Adrenal gland (tissue), 9 donors: ENCODE measurements at regions not wholly inside any gene's neighbourhood (a gene's known extent, or its start where the extent isn't known, plus 50 kb on each side); places are given as distances from the start of the nearest gene placed in this dataset.
A peak's percentile ranks its signal among the peaks of the same experiment; 100 is the strongest.

ENCODE experiments used
- DNase-seq, 7 donors: peaks; one replicate each; pipeline ENCODE4 v3.0.0-alpha.2; 2019 to 2020
- H3K27ac ChIP-seq, 5 donors: fragments of 200-600 bp; sonication (generic) in 4 of 5; 1 replicate in 3 of 5; 2 replicates in 2 of 5; pipeline versions ENCODE4 v1.5.1 to v1.8.0; 2016 to 2020; ENCODE audit warnings: mild to moderate bottlenecking in 1 of 5
- H3K27me3 ChIP-seq: fragments of 200-600 bp; 2 replicates; pipeline ENCODE4 v1.8.0; 2021
- H3K36me3 ChIP-seq, 2 donors: fragments of 200-600 bp; replicated peaks in 1 of 2; 1 replicate in 1 of 2; 2 replicates in 1 of 2; pipeline versions ENCODE4 v1.5.1 to v1.8.0; 2018 to 2022
- H3K4me1 ChIP-seq, 2 donors: fragments of 200-600 bp; replicated peaks in 1 of 2; 1 replicate in 1 of 2; 2 replicates in 1 of 2; pipeline versions ENCODE4 v1.5.1 to v1.8.0; 2018 to 2021
- H3K4me3 ChIP-seq, 4 donors: fragments of 200-600 bp; sonication (generic) in 3 of 4; one replicate each; pipeline ENCODE4 v1.5.1; 2016 to 2018
- H3K9me3 ChIP-seq, 3 donors: fragments of 200-600 bp; sonication (generic) in 1 of 3; replicated peaks in 1 of 3; 1 replicate in 2 of 3; 2 replicates in 1 of 3; pipeline versions ENCODE4 v1.5.1 to v1.8.0; 2016 to 2021
- POLR2A ChIP-seq, 2 donors: fragments of 450-650 bp; IDR thresholded peaks; one replicate each; pipeline ENCODE4 v1.6.1; 2017; ENCODE audit warnings: antibody characterized with exemption in 2 of 2, mild to moderate bottlenecking in 2 of 2, moderate library complexity in 1 of 2
- WGBS, 4 donors: extraction: QIAGEN DNeasy Blood & Tissue Kit in 2 of 4; methylation state at CpG; one replicate each; pipeline versions ENCODE4 v1.1.5 to v1.1.7; 2013 to 2017; 5-methylcytosine and 5-hydroxymethylcytosine counted together
- intact Hi-C, 2 donors: fragments of 100-400 bp; cut with DNase I; formaldehyde crosslinking; loops; one replicate each; pipeline versions ENCODE4 v1.14.1 to v1.15.0; 2022 to 2023
- TF ChIP-seq, protein P1 (sequence below), 6 experiments: fragments of 450-650 bp in 4 of 6; fragments of 200-600 bp in 2 of 6; sonication (generic) in 1 of 6; IDR thresholded peaks; 1 replicate in 5 of 6; 2 replicates in 1 of 6; pipeline versions ENCODE4 v1.5.1 to v1.8.0; 2016 to 2021; ENCODE audit warnings: antibody characterized with exemption in 6 of 6, mild to moderate bottlenecking in 2 of 6, moderate library complexity in 1 of 6
- donor health status: healthy with polysubstance abuse.
- donor health status: Bipolar disorder and iron deficiency.
- donor health status: DM: yes; HTN: yes; CAD: no.
- donor health status: DM: no; HTN: no; CAD: no.
- donor health status: DM: no; HTN: no; CAD: no.

DNA sequence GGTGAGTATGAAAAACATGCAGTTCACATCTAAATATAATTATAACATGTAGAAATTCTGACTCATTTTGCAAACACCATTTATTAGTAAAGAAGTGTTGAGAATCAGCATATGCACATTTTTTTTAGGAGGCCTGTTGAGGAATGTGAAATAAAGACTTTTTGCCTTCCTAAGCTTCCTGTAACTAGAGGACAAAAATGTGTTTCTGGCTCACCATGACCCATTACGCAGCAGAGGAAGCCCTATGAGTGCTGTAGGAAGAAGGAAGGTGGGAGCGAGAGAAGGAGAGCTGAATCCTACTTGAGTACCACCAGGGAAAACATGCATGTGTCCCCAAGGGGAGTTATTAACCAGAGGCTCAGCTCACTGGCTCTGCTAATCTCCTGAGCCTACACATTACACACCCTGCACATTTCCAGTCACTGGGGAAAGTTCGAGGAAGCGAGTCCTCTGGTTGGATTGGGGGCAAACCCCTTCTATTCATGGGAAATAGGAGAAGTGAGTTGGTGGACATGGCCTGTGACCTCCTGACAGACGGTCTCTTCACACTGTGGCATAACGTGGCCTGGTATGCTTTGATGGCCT, 540.5 kb upstream of the JAG1 start:
- Histone ChIP-seq H3K27ac (no peak overlapping the region), H3K27me3 (peaks cover 5% of the 10 kb centered on the region), H3K9me3 (no peaks in the 10 kb centered on the region), H3K4me1 (peaks cover 0 to 16% of the 10 kb centered on the region in 2 donors), H3K36me3 (no peaks in the 10 kb centered on the region), H3K4me3 (no peak overlapping the region)
- TF ChIP-seq POLR2A (IDR thresholded peaks at IDR 0.05), result no peak
- TF ChIP-seq, protein P1, sequence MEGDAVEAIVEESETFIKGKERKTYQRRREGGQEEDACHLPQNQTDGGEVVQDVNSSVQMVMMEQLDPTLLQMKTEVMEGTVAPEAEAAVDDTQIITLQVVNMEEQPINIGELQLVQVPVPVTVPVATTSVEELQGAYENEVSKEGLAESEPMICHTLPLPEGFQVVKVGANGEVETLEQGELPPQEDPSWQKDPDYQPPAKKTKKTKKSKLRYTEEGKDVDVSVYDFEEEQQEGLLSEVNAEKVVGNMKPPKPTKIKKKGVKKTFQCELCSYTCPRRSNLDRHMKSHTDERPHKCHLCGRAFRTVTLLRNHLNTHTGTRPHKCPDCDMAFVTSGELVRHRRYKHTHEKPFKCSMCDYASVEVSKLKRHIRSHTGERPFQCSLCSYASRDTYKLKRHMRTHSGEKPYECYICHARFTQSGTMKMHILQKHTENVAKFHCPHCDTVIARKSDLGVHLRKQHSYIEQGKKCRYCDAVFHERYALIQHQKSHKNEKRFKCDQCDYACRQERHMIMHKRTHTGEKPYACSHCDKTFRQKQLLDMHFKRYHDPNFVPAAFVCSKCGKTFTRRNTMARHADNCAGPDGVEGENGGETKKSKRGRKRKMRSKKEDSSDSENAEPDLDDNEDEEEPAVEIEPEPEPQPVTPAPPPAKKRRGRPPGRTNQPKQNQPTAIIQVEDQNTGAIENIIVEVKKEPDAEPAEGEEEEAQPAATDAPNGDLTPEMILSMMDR (IDR thresholded peaks at IDR 0.05), result no peak
- DNase-seq, result no peak
- WGBS, 4 donors, result 86 to 95% (median 87%) methylated on average over 5 to 6 of the region's 6 CpGs
- intact Hi-C loops, result no loop called here

- intact Hi-C loops, result no loop called here
- no peak overlapping the region for H3K4me3 ChIP-seq
- no peaks in the 10 kb centered on the region for H3K9me3 ChIP-seq
- TF ChIP-seq POLR2A (IDR thresholded peaks at IDR 0.05), result no peak
- TF ChIP-seq, protein P1 (IDR thresholded peaks at IDR 0.05), result no peak
- peak overlapping the region in 1 of 5 donors; percentile 49 for H3K27ac ChIP-seq
- peaks cover 0 to 16% of the 10 kb centered on the region in 2 donors for H3K4me1 ChIP-seq
- no peaks in the 10 kb centered on the region for H3K36me3 ChIP-seq
- 44 to 58% (median 55%) methylated on average over 7 of the region's 7 CpGs for WGBS, 4 donors
- H3K27me3 ChIP-seq, result peaks cover 5% of the 10 kb centered on the region
- peak in 2 of 7 donors; percentile 2 to 7 for DNase-seq
Observed at GRCh38 chr20:11216451-11217314, 542.9 kb upstream of the JAG1 start.

DNA sequence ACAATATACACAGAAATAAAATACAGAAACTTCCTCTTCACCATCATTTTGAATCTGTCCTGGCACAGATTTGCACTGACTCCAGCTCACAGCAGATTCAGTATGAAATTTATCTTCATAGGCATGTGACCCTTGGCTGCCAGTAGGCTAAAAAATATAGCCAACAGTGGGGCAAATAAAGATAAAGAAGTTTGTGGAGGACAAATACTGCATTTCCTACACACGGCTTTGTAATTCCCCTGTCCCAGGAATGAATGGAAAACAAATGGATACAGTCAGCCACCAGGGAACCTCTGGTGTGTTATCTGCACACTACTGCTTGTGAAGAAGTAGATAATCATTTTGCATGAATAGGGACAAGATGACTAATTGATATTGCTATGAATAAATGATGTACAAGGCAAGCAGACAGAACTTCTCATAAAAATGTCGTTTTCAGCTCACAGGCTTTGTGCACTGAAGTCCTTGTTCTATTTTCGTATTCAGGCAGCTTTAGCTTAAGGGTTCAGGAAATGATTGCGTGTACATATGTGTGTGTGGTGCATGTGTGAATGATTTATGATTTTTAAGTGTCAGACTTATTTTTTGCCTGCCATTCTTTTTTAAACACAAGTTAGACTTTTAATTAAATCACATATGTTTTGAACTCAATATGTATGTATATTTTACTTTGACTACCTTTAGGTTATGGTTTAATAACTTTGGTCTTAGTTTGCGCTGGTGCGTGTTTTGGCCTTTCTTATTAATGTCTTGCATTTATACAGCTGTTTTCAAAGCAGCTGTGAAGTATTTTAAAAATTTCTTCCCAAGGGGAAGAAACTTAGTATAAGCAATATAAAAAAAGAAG, 543.8 kb upstream of the JAG1 start:
- H3K27ac ChIP-seq, result peak overlapping the region in 1 of 5 donors; percentile 49
- 43 to 53% (median 50%) methylated on average over 6 of the region's 6 CpGs for WGBS, 4 donors
- peaks cover 0 to 16% of the 10 kb centered on the region in 2 donors for H3K4me1 ChIP-seq
- no peak for DNase-seq
- no peak overlapping the region for H3K4me3 ChIP-seq
- intact Hi-C loops, result no loop called here
- H3K9me3 ChIP-seq, result no peaks in the 10 kb centered on the region
- H3K36me3 ChIP-seq, result no peaks in the 10 kb centered on the region
- TF ChIP-seq, protein P1 (IDR thresholded peaks at IDR 0.05), result no peak
- no peak for TF ChIP-seq POLR2A (IDR thresholded peaks at IDR 0.05)
- no peaks in the 10 kb centered on the region for H3K27me3 ChIP-seq

GRCh38 chr20:11218173-11218680, 544.4 kb upstream of the JAG1 start:
- 41 to 57% (median 54%) methylated on average over 2 of the region's 2 CpGs for WGBS, 4 donors
- Histone ChIP-seq H3K36me3 (no peaks in the 10 kb centered on the region), H3K4me1 (peaks cover 0 to 16% of the 10 kb centered on the region in 2 donors), H3K27ac (no peak overlapping the region), H3K9me3 (no peaks in the 10 kb centered on the region), H3K4me3 (no peak overlapping the region), H3K27me3 (no peaks in the 10 kb centered on the region)
- intact Hi-C loops, result no loop called here
- TF ChIP-seq POLR2A (IDR thresholded peaks at IDR 0.05), result no peak
- TF ChIP-seq, protein P1 (IDR thresholded peaks at IDR 0.05), result no peak
- DNase-seq, result no peak
